ENCODE measurements at regions not wholly inside any gene's neighbourhood (a gene's known extent, or its start where the extent isn't known, plus 50 kb on each side); places are given as distances from the start of the nearest gene placed in this dataset.

DNA sequence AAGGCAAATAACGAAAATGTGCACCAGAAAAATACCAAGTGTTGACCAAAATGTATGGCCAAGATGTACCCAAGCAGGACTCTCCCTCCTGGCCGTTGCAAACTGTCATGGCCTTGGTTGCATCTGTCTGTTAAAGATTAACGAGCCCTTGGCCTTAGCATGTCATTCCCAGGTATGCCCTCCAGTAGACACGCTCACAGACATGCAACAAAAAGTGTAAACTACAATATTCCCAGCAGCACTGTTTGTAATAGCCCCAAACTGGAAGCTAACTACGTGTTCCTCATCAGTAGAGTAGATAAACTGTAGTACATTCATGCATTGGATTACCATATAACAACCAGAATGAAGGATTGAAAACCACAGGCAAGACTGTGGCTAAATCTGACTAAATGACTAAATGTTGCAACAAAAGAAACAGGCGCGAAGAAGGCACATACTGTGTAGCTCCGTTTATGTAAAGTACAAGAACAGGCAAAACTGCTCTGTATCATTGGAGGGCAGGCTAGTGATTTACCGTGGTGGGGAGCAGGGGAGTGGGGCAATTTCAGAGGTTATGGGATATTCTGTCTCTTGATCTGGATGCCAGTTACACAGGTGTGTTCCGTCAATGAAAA, 232.8 kb upstream of the DIO3 start:
- Histone ChIP-seq H3K36me3 (ENCODE audit: insufficient read depth, low read length, poor library complexity, severe bottlenecking) (no peaks in the 10 kb centered on the region), H3K9me3 (ENCODE audit: low read depth, low read length, poor library complexity, severe bottlenecking) (no peaks in the 10 kb centered on the region), H3K27ac (ENCODE audit: low read depth, low read length, poor library complexity, severe bottlenecking) (no peak overlapping the region), H3K27me3 (replicated peaks; ENCODE audit: insufficient read depth, low read depth, low read length, poor library complexity) (peaks cover 6% of the 10 kb centered on the region), H3K4me3 (ENCODE audit: low read depth, low read length, poor library complexity, severe bottlenecking) (no peak overlapping the region), H3K4me1 (ENCODE audit: insufficient read depth, low read length, poor library complexity, severe bottlenecking) (no peaks in the 10 kb centered on the region)
- ChIA-PET CTCF (no interaction called here), POLR2A (ENCODE audit: low non-redundant PET) (no interaction called here)
- DNase-seq (ENCODE audit: low spot score), result no peak
- no TSS peak for BruUV-seq (replicated peaks)
- TF ChIP-seq EZH2 (IDR thresholded peaks at IDR 0.05; ENCODE audit: borderline replicate concordance, low read depth, low read length, poor library complexity, severe bottlenecking), result no peak
- TF ChIP-seq, protein P1, sequence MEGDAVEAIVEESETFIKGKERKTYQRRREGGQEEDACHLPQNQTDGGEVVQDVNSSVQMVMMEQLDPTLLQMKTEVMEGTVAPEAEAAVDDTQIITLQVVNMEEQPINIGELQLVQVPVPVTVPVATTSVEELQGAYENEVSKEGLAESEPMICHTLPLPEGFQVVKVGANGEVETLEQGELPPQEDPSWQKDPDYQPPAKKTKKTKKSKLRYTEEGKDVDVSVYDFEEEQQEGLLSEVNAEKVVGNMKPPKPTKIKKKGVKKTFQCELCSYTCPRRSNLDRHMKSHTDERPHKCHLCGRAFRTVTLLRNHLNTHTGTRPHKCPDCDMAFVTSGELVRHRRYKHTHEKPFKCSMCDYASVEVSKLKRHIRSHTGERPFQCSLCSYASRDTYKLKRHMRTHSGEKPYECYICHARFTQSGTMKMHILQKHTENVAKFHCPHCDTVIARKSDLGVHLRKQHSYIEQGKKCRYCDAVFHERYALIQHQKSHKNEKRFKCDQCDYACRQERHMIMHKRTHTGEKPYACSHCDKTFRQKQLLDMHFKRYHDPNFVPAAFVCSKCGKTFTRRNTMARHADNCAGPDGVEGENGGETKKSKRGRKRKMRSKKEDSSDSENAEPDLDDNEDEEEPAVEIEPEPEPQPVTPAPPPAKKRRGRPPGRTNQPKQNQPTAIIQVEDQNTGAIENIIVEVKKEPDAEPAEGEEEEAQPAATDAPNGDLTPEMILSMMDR (conservative IDR thresholded peaks at IDR 0.05; ENCODE audit: low read depth, low read length), result no peak
- intact Hi-C loops (cut with micrococcal nuclease; ENCODE audit: unreplicated experiment), result no loop called here

DNA sequence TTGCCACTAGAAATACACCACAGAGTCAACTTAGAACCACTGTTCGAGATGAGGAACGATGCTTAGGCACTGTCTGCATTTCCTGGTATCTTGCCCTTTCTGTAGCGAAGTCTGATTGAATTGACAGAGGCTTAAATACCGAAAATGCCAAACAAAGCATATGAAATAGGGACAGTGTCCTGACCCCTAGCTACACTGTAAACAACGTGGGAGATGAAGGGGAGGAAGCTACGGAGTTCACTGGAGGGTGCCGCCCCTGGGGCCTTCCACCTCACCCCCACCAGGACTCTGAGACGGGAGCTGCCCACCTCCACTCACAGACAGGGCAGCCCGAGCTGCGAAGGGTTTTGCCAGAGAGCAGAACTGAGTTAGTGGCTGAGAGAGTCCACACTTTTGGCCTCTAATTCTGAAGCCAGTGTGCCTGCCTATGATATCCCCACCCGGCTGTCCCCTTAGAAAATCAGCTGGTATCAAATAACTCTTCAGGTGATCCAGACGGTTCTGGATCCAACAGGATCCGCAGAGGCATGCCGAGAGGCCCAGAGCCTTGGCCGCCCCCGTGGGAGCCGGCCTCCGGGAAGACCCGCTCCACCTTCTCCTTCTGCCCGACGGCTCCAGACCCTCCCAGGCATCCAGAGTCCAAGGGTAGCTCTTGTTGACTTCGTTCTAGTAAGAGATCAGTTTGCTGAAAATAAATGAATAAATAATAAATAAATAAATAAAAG, 230.7 kb upstream of the DIO3 start:
- Histone ChIP-seq H3K4me1 (ENCODE audit: insufficient read depth, low read length, poor library complexity, severe bottlenecking) (no peaks in the 10 kb centered on the region), H3K9me3 (ENCODE audit: low read depth, low read length, poor library complexity, severe bottlenecking) (no peaks in the 10 kb centered on the region), H3K36me3 (ENCODE audit: insufficient read depth, low read length, poor library complexity, severe bottlenecking) (no peaks in the 10 kb centered on the region), H3K4me3 (ENCODE audit: low read depth, low read length, poor library complexity, severe bottlenecking) (no peak overlapping the region), H3K27ac (ENCODE audit: low read depth, low read length, poor library complexity, severe bottlenecking) (no peak overlapping the region), H3K27me3 (replicated peaks; ENCODE audit: insufficient read depth, low read depth, low read length, poor library complexity) (peaks cover 9% of the 10 kb centered on the region)
- CTCF ChIA-PET, result no interaction called here
- POLR2A ChIA-PET (ENCODE audit: low non-redundant PET), result no interaction called here
- DNase-seq (ENCODE audit: low spot score), result no peak
- TF ChIP-seq, protein P1 (conservative IDR thresholded peaks at IDR 0.05; ENCODE audit: low read depth, low read length), result no peak
- no peak for TF ChIP-seq EZH2 (IDR thresholded peaks at IDR 0.05; ENCODE audit: borderline replicate concordance, low read depth, low read length, poor library complexity, severe bottlenecking)
- BruUV-seq (replicated peaks), result no TSS peak
- intact Hi-C loops (cut with micrococcal nuclease; ENCODE audit: unreplicated experiment), result no loop called here

DNA sequence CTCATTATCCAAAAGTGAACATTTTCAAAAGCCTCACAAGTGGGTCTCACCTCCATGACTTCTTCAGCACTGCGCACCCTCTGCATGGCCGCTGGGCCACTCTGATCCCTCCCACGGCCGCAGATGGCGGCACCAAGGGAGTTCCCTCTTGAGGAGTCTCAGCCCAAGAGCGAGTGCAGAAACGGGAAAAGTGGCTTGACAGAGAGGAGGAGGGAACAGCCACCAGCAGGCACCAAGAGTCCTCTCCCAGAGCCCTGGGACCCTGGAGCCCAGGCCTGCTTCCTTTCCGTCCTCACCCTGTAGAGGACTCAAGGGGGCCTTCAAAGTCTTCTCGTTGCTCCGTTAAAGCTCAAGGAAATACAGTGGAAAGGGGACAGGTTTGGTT, 230.2 kb upstream of the DIO3 start:
- no peak for DNase-seq (ENCODE audit: low spot score)
- Histone ChIP-seq H3K36me3 (ENCODE audit: insufficient read depth, low read length, poor library complexity, severe bottlenecking) (no peaks in the 10 kb centered on the region), H3K9me3 (ENCODE audit: low read depth, low read length, poor library complexity, severe bottlenecking) (no peaks in the 10 kb centered on the region), H3K27ac (ENCODE audit: low read depth, low read length, poor library complexity, severe bottlenecking) (no peak overlapping the region), H3K4me1 (ENCODE audit: insufficient read depth, low read length, poor library complexity, severe bottlenecking) (no peaks in the 10 kb centered on the region), H3K4me3 (ENCODE audit: low read depth, low read length, poor library complexity, severe bottlenecking) (no peak overlapping the region), H3K27me3 (replicated peaks; ENCODE audit: insufficient read depth, low read depth, low read length, poor library complexity) (peaks cover 14% of the 10 kb centered on the region)
- intact Hi-C loops (cut with micrococcal nuclease; ENCODE audit: unreplicated experiment), result no loop called here
- TF ChIP-seq, protein P1 (conservative IDR thresholded peaks at IDR 0.05; ENCODE audit: low read depth, low read length), result no peak
- TF ChIP-seq EZH2 (IDR thresholded peaks at IDR 0.05; ENCODE audit: borderline replicate concordance, low read depth, low read length, poor library complexity, severe bottlenecking), result no peak
- CTCF ChIA-PET, result no interaction called here
- no TSS peak for BruUV-seq (replicated peaks)
- POLR2A ChIA-PET (ENCODE audit: low non-redundant PET), result no interaction called here

All from A673 (cell line).